ENCODE measurements at regions not wholly inside any gene's neighbourhood (a gene's known extent, or its start where the extent isn't known, plus 50 kb on each side); places are given as distances from the start of the nearest gene placed in this dataset.

DNA sequence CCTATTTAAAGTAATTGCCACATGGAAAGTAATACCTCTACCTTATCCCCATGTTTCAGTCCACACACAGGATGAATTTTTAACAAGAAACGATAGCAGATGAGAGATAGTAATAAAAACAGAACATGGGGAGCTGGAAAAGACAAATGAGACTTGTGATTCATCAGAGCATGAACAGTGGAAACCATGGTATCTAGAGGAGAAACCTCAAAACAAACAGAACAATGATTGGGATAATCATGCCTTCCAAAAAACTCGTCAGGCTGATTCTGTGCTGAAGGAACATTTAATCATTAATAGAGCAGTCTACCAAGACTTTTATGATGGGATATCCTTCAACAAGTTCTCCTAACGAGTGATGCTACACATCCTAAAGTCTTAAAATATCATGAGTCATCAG, 1390.7 kb downstream of the FSCB start:
- TF ChIP-seq EP300 (IDR thresholded peaks at IDR 0.05) (no peak), CTCF (IDR thresholded peaks at IDR 0.05) (no peak), POLR2AphosphoS5 (IDR thresholded peaks at IDR 0.05) (no peak), POLR2A (IDR thresholded peaks at IDR 0.05; ENCODE audit: low read depth) (no peak)
